Loucy (cell line): ENCODE measurements at regions not wholly inside any gene's neighbourhood (a gene's known extent, or its start where the extent isn't known, plus 50 kb on each side); places are given as distances from the start of the nearest gene placed in this dataset.
A peak's percentile ranks its signal among the peaks of the same experiment; 100 is the strongest.

Experiments used
- H2AFZ ChIP-seq: fragments of 200-600 bp; sonication (generic); 2 replicates; pipeline ENCODE4 v1.6.0; 2016; ENCODE audit warnings: antibody characterized with exemption, mild to moderate bottlenecking, low read length, moderate library complexity
- H3F3A ChIP-seq: fragments of 200-600 bp; 2 replicates; pipeline ENCODE4 v1.6.0; 2016; ENCODE audit warnings: antibody characterized with exemption, low read depth, mild to moderate bottlenecking
- H3K27me3 ChIP-seq: fragments of 200-600 bp; sonication (generic); 2 replicates; pipeline ENCODE4 v1.6.1; 2014; ENCODE audit warnings: low read length, mild to moderate bottlenecking; ENCODE audit not compliant: insufficient read depth, poor library complexity, severe bottlenecking
- H3K36me3 ChIP-seq: fragments of 200-600 bp; sonication (generic); 2 replicates; pipeline ENCODE4 v1.6.1; 2016; ENCODE audit warnings: low read length; ENCODE audit not compliant: insufficient read depth
- H3K4me1 ChIP-seq: fragments of 200-600 bp; sonication (generic); 2 replicates; pipeline ENCODE4 v1.5.1; 2014; ENCODE audit warnings: low read length, mild to moderate bottlenecking; ENCODE audit not compliant: insufficient read depth, poor library complexity, severe bottlenecking
- H3K4me2 ChIP-seq: fragments of 200-600 bp; sonication (generic); 2 replicates; pipeline ENCODE4 v1.6.0; 2014; ENCODE audit warnings: antibody characterized with exemption, low read length, low read depth, mild to moderate bottlenecking; ENCODE audit not compliant: poor library complexity, severe bottlenecking
- H3K4me3 ChIP-seq: fragments of 200-600 bp; sonication (generic); 2 replicates; pipeline ENCODE4 v1.5.1; 2014; ENCODE audit warnings: low read length, mild to moderate bottlenecking, mixed read lengths; ENCODE audit not compliant: poor library complexity, severe bottlenecking
- H3K79me2 ChIP-seq: fragments of 200-600 bp; sonication (generic); 2 replicates; pipeline ENCODE4 v1.6.1; 2014; ENCODE audit warnings: low read length; ENCODE audit not compliant: insufficient read depth
- H3K9ac ChIP-seq: fragments of 200-600 bp; sonication (generic); 2 replicates; pipeline ENCODE4 v1.6.0; 2014; ENCODE audit warnings: mild to moderate bottlenecking, low read depth, low read length, moderate library complexity; ENCODE audit not compliant: poor library complexity, severe bottlenecking
- H3K9me2 ChIP-seq: fragments of 200-600 bp; sonication (generic); replicated peaks from 2 replicates; pipeline ENCODE4 v1.6.1; 2016; ENCODE audit warnings: low read depth, low read length, mixed read lengths
- H3K9me3 ChIP-seq: fragments of 200-600 bp; sonication (generic); 2 replicates; pipeline ENCODE4 v1.6.1; 2014; ENCODE audit warnings: mild to moderate bottlenecking, antibody characterized with exemption, low read length, low read depth; ENCODE audit not compliant: insufficient read depth
- H4K20me1 ChIP-seq: fragments of 200-600 bp; sonication (generic); 2 replicates; pipeline ENCODE4 v1.6.0; 2014; ENCODE audit warnings: antibody characterized with exemption, low read length, mild to moderate bottlenecking; ENCODE audit not compliant: insufficient read depth, poor library complexity, severe bottlenecking
- CTCF ChIP-seq: fragments of 200-600 bp; sonication (generic); conservative IDR thresholded peaks from 2 replicates; pipeline ENCODE4 v1.5.1; 2014; ENCODE audit warnings: mild to moderate bottlenecking, antibody characterized with exemption, low read length
- EZH2phosphoT487 ChIP-seq: fragments of 200-600 bp; IDR thresholded peaks from 2 replicates; pipeline ENCODE4 v1.6.1; 2018; ENCODE audit warnings: antibody characterized with exemption, mild to moderate bottlenecking, moderate library complexity, borderline replicate concordance

- H3K27me3 ChIP-seq: no peaks in the 10 kb centered on the region
- H2AFZ ChIP-seq: no peak overlapping the region
- no peaks in the 10 kb centered on the region for H3K9me2 ChIP-seq
- H3K4me1 ChIP-seq: no peaks in the 10 kb centered on the region
- TF ChIP-seq EZH2phosphoT487 (no peak), CTCF (no peak)
- no peak overlapping the region for H3K9ac ChIP-seq
- H3F3A ChIP-seq: no peaks in the 10 kb centered on the region
- no peak overlapping the region for H3K4me3 ChIP-seq
- H4K20me1 ChIP-seq: no peaks in the 10 kb centered on the region
- no peaks in the 10 kb centered on the region for H3K79me2 ChIP-seq
- no peaks in the 10 kb centered on the region for H3K36me3 ChIP-seq
- no peak overlapping the region for H3K4me2 ChIP-seq
- peaks cover 5% of the 10 kb centered on the region; the same call in 1 of the 2 replicates for H3K9me3 ChIP-seq
These were observed 72.7 kb upstream of the SPATA31E1 start for GRCh38 chr9:87810008-87810407.

- TF ChIP-seq EZH2phosphoT487 (no peak), CTCF (no peak)
- no peak overlapping the region for H3K9ac ChIP-seq
- no peak overlapping the region for H3K4me3 ChIP-seq
- no peaks in the 10 kb centered on the region for H3F3A ChIP-seq
- no peak overlapping the region for H3K4me2 ChIP-seq
- no peak overlapping the region for H2AFZ ChIP-seq
- H3K27me3 ChIP-seq: no peaks in the 10 kb centered on the region
- H3K9me3 ChIP-seq: peaks cover 5% of the 10 kb centered on the region; the same call in 1 of the 2 replicates
- no peaks in the 10 kb centered on the region for H4K20me1 ChIP-seq
- H3K36me3 ChIP-seq: no peaks in the 10 kb centered on the region
- no peaks in the 10 kb centered on the region for H3K9me2 ChIP-seq
- H3K4me1 ChIP-seq: no peaks in the 10 kb centered on the region
- no peaks in the 10 kb centered on the region for H3K79me2 ChIP-seq
These were observed 71.9 kb upstream of the SPATA31E1 start for GRCh38 chr9:87810679-87811178.

GRCh38 chr9:87812375-87813118 lies 70.1 kb upstream of the SPATA31E1 start:
- no peak for TF ChIP-seq EZH2phosphoT487
- peak; percentile 69 for TF ChIP-seq CTCF
- no peak overlapping the region for H2AFZ ChIP-seq
- H3K4me3 ChIP-seq: no peak overlapping the region
- no peaks in the 10 kb centered on the region for H3K27me3 ChIP-seq
- no peak overlapping the region for H3K9ac ChIP-seq
- no peaks in the 10 kb centered on the region for H3K9me2 ChIP-seq
- H3K4me2 ChIP-seq: no peak overlapping the region
- H3K36me3 ChIP-seq: no peaks in the 10 kb centered on the region
- no peaks in the 10 kb centered on the region for H3F3A ChIP-seq
- no peaks in the 10 kb centered on the region for H4K20me1 ChIP-seq
- H3K79me2 ChIP-seq: no peaks in the 10 kb centered on the region
- no peaks in the 10 kb centered on the region for H3K4me1 ChIP-seq
- peaks cover 5% of the 10 kb centered on the region; the same call in 1 of the 2 replicates for H3K9me3 ChIP-seq
